CD14-positive monocyte (primary cell): ENCODE measurements at regions not wholly inside any gene's neighbourhood (a gene's known extent, or its start where the extent isn't known, plus 50 kb on each side); places are given as distances from the start of the nearest gene placed in this dataset.

Experiments used
- DNase-seq, 3 donors: peaks; one replicate each; pipeline ENCODE4 v3.0.0-alpha.2; 2011 to 2022
- H2AFZ ChIP-seq: 2 replicates; pipeline ENCODE4 v1.6.0; 2012; ENCODE audit warnings: mild to moderate bottlenecking, low read depth, low read length, inconsistent platforms; ENCODE audit not compliant: insufficient read depth, poor library complexity, severe bottlenecking
- H3K27ac ChIP-seq, 2 donors: 1 replicate in 1 of 2; 2 replicates in 1 of 2; pipeline ENCODE4 v1.5.1; 2012 to 2013; ENCODE audit warnings: low read length in 2 of 2, control low read depth in 1 of 2, inconsistent platforms in 1 of 2, low read depth in 1 of 2, mild to moderate bottlenecking in 1 of 2
- H3K27me3 ChIP-seq, 2 donors: one replicate each; pipeline versions ENCODE4 v1.6.0 to v1.6.1; 2011 to 2013; ENCODE audit warnings: low read length in 2 of 2; ENCODE audit not compliant: control insufficient read depth in 2 of 2, insufficient read depth in 2 of 2
- H3K36me3 ChIP-seq, 2 donors: replicated peaks in 1 of 2; 1 replicate in 1 of 2; 2 replicates in 1 of 2; pipeline versions ENCODE4 v1.5.1 to v1.6.1; 2012 to 2013; ENCODE audit warnings: low read length in 2 of 2, control low read depth in 1 of 2, inconsistent platforms in 1 of 2, mild to moderate bottlenecking in 1 of 2; ENCODE audit not compliant: insufficient read depth in 2 of 2, control insufficient read depth in 1 of 2
- H3K4me1 ChIP-seq, 2 donors: 1 replicate in 1 of 2; 2 replicates in 1 of 2; pipeline versions ENCODE4 v1.5.1 to v1.6.1; 2012 to 2013; ENCODE audit warnings: low read length in 2 of 2, control low read depth in 1 of 2, inconsistent platforms in 1 of 2, mild to moderate bottlenecking in 1 of 2, moderate library complexity in 1 of 2; ENCODE audit not compliant: insufficient read depth in 2 of 2, control insufficient read depth in 1 of 2
- H3K4me2 ChIP-seq: replicated peaks from 2 replicates; pipeline ENCODE3; 2012; ENCODE audit warnings: low read length, moderate library complexity, mild to moderate bottlenecking; ENCODE audit not compliant: poor library complexity, severe bottlenecking; ENCODE audit errors: extremely low read depth
- H3K4me3 ChIP-seq, 3 experiments: fragments of 200-600 bp in 1 of 3; sonication (generic) in 1 of 3; replicated peaks in 1 of 3; 1 replicate in 2 of 3; 2 replicates in 1 of 3; pipeline ENCODE4 v1.5.1; 2011 to 2013; ENCODE audit warnings: low read length in 3 of 3, mild to moderate bottlenecking in 3 of 3, control low read depth in 2 of 3, low read depth in 2 of 3, inconsistent platforms in 1 of 3, moderate library complexity in 1 of 3
- H3K79me2 ChIP-seq: 2 replicates; pipeline ENCODE4 v1.6.0; 2012; ENCODE audit warnings: mild to moderate bottlenecking, control low read depth, inconsistent platforms, low read length, moderate library complexity; ENCODE audit not compliant: insufficient read depth
- H3K9ac ChIP-seq: 2 replicates; pipeline ENCODE4 v1.6.0; 2017; ENCODE audit warnings: low read length, mild to moderate bottlenecking; ENCODE audit not compliant: insufficient read depth, poor library complexity, severe bottlenecking
- H3K9me3 ChIP-seq, 2 donors: replicated peaks in 1 of 2; 1 replicate in 1 of 2; 2 replicates in 1 of 2; pipeline versions ENCODE4 v1.5.1 to v1.6.1; 2012 to 2013; ENCODE audit warnings: low read length in 2 of 2, control low read depth in 1 of 2; ENCODE audit not compliant: control insufficient read depth in 1 of 2, insufficient read depth in 1 of 2
- H4K20me1 ChIP-seq: 2 replicates; pipeline ENCODE4 v1.6.0; 2012; ENCODE audit warnings: mild to moderate bottlenecking, low read length, control low read depth, moderate library complexity; ENCODE audit not compliant: insufficient read depth
- H3K27ac Mint-ChIP-seq, 7 donors: one replicate each; pipeline ENCODE4 v1.8.0; 2020; ENCODE audit warnings: mild to moderate bottlenecking in 7 of 7, mixed read lengths in 7 of 7, moderate library complexity in 6 of 7, inconsistent platforms in 2 of 7
- H3K27me3 Mint-ChIP-seq, 3 donors: one replicate each; pipeline ENCODE4 v1.8.0; 2021 to 2022; ENCODE audit warnings: low read depth in 3 of 3, mild to moderate bottlenecking in 3 of 3, mixed read lengths in 3 of 3, moderate library complexity in 3 of 3, inconsistent platforms in 1 of 3
- H3K36me3 Mint-ChIP-seq, 2 donors: one replicate each; pipeline ENCODE4 v1.8.0; 2020; ENCODE audit warnings: mixed read lengths in 2 of 2, inconsistent platforms in 1 of 2, mild to moderate bottlenecking in 1 of 2
- H3K4me1 Mint-ChIP-seq: one replicate; pipeline ENCODE4 v1.8.0; 2020; ENCODE audit warnings: mild to moderate bottlenecking, mixed read lengths
- H3K4me3 Mint-ChIP-seq, 2 donors: one replicate each; pipeline ENCODE4 v1.8.0; 2020; ENCODE audit warnings: mild to moderate bottlenecking in 2 of 2, mixed read lengths in 2 of 2, moderate library complexity in 1 of 2
- H3K9me3 Mint-ChIP-seq, 7 donors: one replicate each; pipeline ENCODE4 v1.8.0; 2020 to 2022; ENCODE audit warnings: mixed read lengths in 7 of 7, mild to moderate bottlenecking in 6 of 7, moderate library complexity in 6 of 7, inconsistent platforms in 2 of 7
- CTCF ChIP-seq: fragments of 200-600 bp; IDR thresholded peaks from one replicate; pipeline ENCODE4 v1.8.0; 2022; ENCODE audit warnings: antibody characterized with exemption, mild to moderate bottlenecking
- WGBS: methylation state at CpG from one replicate; pipeline ENCODE4 v1.1.5; 2013; ENCODE audit warnings: missing lambda C conversion rate; ENCODE audit not compliant: insufficient coverage; 5-methylcytosine and 5-hydroxymethylcytosine counted together
- intact Hi-C, 2 donors: fragments of 100-400 bp; cut with micrococcal nuclease; formaldehyde crosslinking; loops; one replicate each; pipeline versions ENCODE4 v1.15.0 to v1.15.1; 2023

GRCh38 chr13:65166675-65167074, 2063.5 kb downstream of the PCDH9 start:
- no peak for DNase-seq
- no peaks in the 10 kb centered on the region for H3K4me1 Mint-ChIP-seq

GRCh38 chr13:65159803-65160202, 2070.3 kb downstream of the PCDH9 start:
- no peak overlapping the region for H3K4me3 Mint-ChIP-seq
- Histone ChIP-seq H3K4me1 (no peaks in the 10 kb centered on the region), H3K27ac (no peak overlapping the region), H2AFZ (no peak overlapping the region), H3K4me2 (no peak overlapping the region), H3K79me2 (no peaks in the 10 kb centered on the region), H3K4me3 (no peak overlapping the region), H3K36me3 (no peaks in the 10 kb centered on the region), H3K9ac (no peak overlapping the region), H4K20me1 (no peaks in the 10 kb centered on the region), H3K27me3 (no peaks in the 10 kb centered on the region), H3K9me3 (peaks cover 0 to 4% of the 10 kb centered on the region in 2 donors)
- no peak for TF ChIP-seq CTCF
- no CpG with 5 or more reads among the region's 3 CpGs for WGBS
- H3K9me3 Mint-ChIP-seq: peaks cover 2 to 10% (median 4%) of the 10 kb centered on the region in 7 donors
- no peak overlapping the region for H3K27ac Mint-ChIP-seq
- no peaks in the 10 kb centered on the region for H3K4me1 Mint-ChIP-seq
- no peaks in the 10 kb centered on the region for H3K36me3 Mint-ChIP-seq
- no peak for DNase-seq
- intact Hi-C loops: no loop called here
- no peaks in the 10 kb centered on the region for H3K27me3 Mint-ChIP-seq

More at GRCh38 chr13:65166675-65167074, 2063.5 kb downstream of the PCDH9 start:
- no peaks in the 10 kb centered on the region for H3K36me3 ChIP-seq
- no peaks in the 10 kb centered on the region for H3K27me3 ChIP-seq
- no peaks in the 10 kb centered on the region for H3K4me1 ChIP-seq
- no peaks in the 10 kb centered on the region for H3K36me3 Mint-ChIP-seq
- H3K9ac ChIP-seq: no peak overlapping the region
- intact Hi-C loops: no loop called here
- H3K4me3 ChIP-seq: no peak overlapping the region
- H3K27ac ChIP-seq: no peak overlapping the region
- H3K9me3 ChIP-seq: peaks cover 0 to 4% of the 10 kb centered on the region in 2 donors
- no peak for TF ChIP-seq CTCF
- H3K27me3 Mint-ChIP-seq: no peaks in the 10 kb centered on the region
- no peaks in the 10 kb centered on the region for H4K20me1 ChIP-seq
- no peak overlapping the region for H3K4me3 Mint-ChIP-seq
- no peak overlapping the region for H2AFZ ChIP-seq
- peaks cover 2 to 6% (median 3%) of the 10 kb centered on the region in 7 donors for H3K9me3 Mint-ChIP-seq
- H3K4me2 ChIP-seq: no peak overlapping the region
- no peak overlapping the region for H3K27ac Mint-ChIP-seq
- H3K79me2 ChIP-seq: no peaks in the 10 kb centered on the region
- 67% methylated on average over 1 of the region's 3 CpGs for WGBS
